T-cell (primary cell): ENCODE measurements at regions not wholly inside any gene's neighbourhood (a gene's known extent, or its start where the extent isn't known, plus 50 kb on each side); places are given as distances from the start of the nearest gene placed in this dataset.

ENCODE experiments used
- ATAC-seq, 4 experiments: fragments of 200-7000 bp in 3 of 4; fragments of 150-1000 bp in 1 of 4; cut with Tn5 transposase; replicated peaks in 1 of 4; 1 replicate in 3 of 4; 2 replicates in 1 of 4; pipeline ENCODE4 v1.10.0; 2021; ENCODE audit warnings: moderate library complexity in 3 of 4, mild to moderate bottlenecking in 2 of 4, moderate number of reproducible peaks in 1 of 4
- CTCF ChIA-PET, 2 donors: fragments of 300-600 bp; sonication (Branson Sonifier 250); formaldehyde crosslinking; loops; one replicate each; lab custom pipeline; 2022; ENCODE audit warnings: antibody characterized with exemption in 2 of 2; lab: Charles Lee
- POLR2A ChIA-PET, 2 donors: fragments of 300-600 bp; sonication (Branson Sonifier 250); formaldehyde crosslinking; loops; one replicate each; lab custom pipeline; 2022; ENCODE audit warnings: antibody characterized with exemption in 2 of 2; lab: Charles Lee
- DNase-seq, 35 experiments: peaks; one replicate each; pipeline versions ENCODE4 v3.0.0 to v3.0.0-alpha.2; 2013 to 2023
- H3K27ac ChIP-seq: one replicate; pipeline ENCODE4 v1.5.1; 2013; ENCODE audit warnings: low read length
- H3K27me3 ChIP-seq, 2 experiments: replicated peaks in 1 of 2; 1 replicate in 1 of 2; 2 replicates in 1 of 2; pipeline versions ENCODE4 v1.6.1 to v1.7.0; 2013; ENCODE audit warnings: low read length in 1 of 2, mixed read lengths in 1 of 2; ENCODE audit not compliant: control insufficient read depth in 2 of 2, insufficient read depth in 2 of 2; ENCODE audit errors: extremely low read depth in 1 of 2
- H3K36me3 ChIP-seq, 2 donors: 1 replicate in 1 of 2; 2 replicates in 1 of 2; pipeline versions ENCODE4 v1.6.1 to v1.7.0; 2013; ENCODE audit warnings: low read length in 1 of 2; ENCODE audit not compliant: control insufficient read depth in 2 of 2, insufficient read depth in 1 of 2; ENCODE audit errors: extremely low read depth in 1 of 2
- H3K4me1 ChIP-seq, 2 experiments: 1 replicate in 1 of 2; 2 replicates in 1 of 2; pipeline versions ENCODE4 v1.6.1 to v1.7.0; 2013; ENCODE audit warnings: low read length in 2 of 2, mixed read lengths in 1 of 2; ENCODE audit not compliant: insufficient read depth in 2 of 2, control insufficient read depth in 1 of 2; ENCODE audit errors: extremely low read depth in 1 of 2
- H3K4me3 ChIP-seq, 2 donors: 1 replicate in 1 of 2; 2 replicates in 1 of 2; pipeline versions ENCODE4 v1.5.1 to v1.7.0; 2013; ENCODE audit warnings: mild to moderate bottlenecking in 2 of 2, low read length in 1 of 2, moderate library complexity in 1 of 2; ENCODE audit not compliant: control insufficient read depth in 1 of 2; ENCODE audit errors: extremely low read depth in 1 of 2
- H3K9me3 ChIP-seq: 2 replicates; pipeline ENCODE4 v1.7.0; 2013
- H3K27ac Mint-ChIP-seq, 2 donors: one replicate each; pipeline ENCODE4 v1.8.0; 2020 to 2021; ENCODE audit warnings: mild to moderate bottlenecking in 2 of 2, mixed read lengths in 2 of 2
- H3K27me3 Mint-ChIP-seq, 2 donors: one replicate each; pipeline ENCODE4 v1.8.0; 2021 to 2022; ENCODE audit warnings: mixed read lengths in 2 of 2
- H3K36me3 Mint-ChIP-seq: one replicate; pipeline ENCODE4 v1.8.0; 2021; ENCODE audit warnings: mixed read lengths
- H3K4me1 Mint-ChIP-seq, 3 donors: one replicate each; pipeline ENCODE4 v1.8.0; 2020 to 2022; ENCODE audit warnings: mixed read lengths in 3 of 3, mild to moderate bottlenecking in 1 of 3
- H3K4me3 Mint-ChIP-seq, 3 donors: one replicate each; pipeline ENCODE4 v1.8.0; 2020 to 2022; ENCODE audit warnings: mild to moderate bottlenecking in 3 of 3, mixed read lengths in 3 of 3, moderate library complexity in 3 of 3
- H3K9me3 Mint-ChIP-seq, 3 donors: one replicate each; pipeline ENCODE4 v1.8.0; 2020 to 2022; ENCODE audit warnings: mixed read lengths in 3 of 3
- WGBS: methylation state at CpG from one replicate; pipeline ENCODE4 v1.1.5; 2013; ENCODE audit warnings: missing lambda C conversion rate; ENCODE audit not compliant: insufficient coverage; 5-methylcytosine and 5-hydroxymethylcytosine counted together

DNA sequence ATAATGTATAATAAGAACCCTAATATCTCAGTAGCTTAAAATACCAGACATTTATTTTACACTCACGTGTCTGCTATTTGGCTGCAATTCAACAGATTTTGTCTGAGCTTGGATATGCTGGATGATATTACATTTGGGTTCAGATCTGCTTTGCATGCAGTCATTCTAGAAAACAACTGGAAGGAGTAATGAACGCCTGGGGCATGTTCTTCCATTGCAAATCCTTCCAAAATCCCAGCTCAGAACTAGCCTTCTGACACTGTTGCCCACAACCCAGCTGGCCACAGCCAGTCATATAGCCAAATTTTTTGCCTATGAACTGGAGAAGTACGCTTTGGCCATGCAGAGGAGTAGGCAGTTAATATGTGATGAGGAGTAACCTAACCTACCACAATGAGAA lies 597.8 kb upstream of the VRK2 start:
- no peaks in the 10 kb centered on the region for H3K4me1 ChIP-seq
- H3K9me3 ChIP-seq, result no peaks in the 10 kb centered on the region
- no peak overlapping the region for H3K4me3 Mint-ChIP-seq
- H3K27ac Mint-ChIP-seq, result no peak overlapping the region
- H3K27me3 ChIP-seq, result no peaks in the 10 kb centered on the region
- H3K36me3 Mint-ChIP-seq, result no peaks in the 10 kb centered on the region
- no peak overlapping the region for H3K4me3 ChIP-seq
- ATAC-seq (no peak), DNase-seq (no peak)
- 17% methylated on average over 1 of the region's 3 CpGs for WGBS
- no peaks in the 10 kb centered on the region for H3K4me1 Mint-ChIP-seq
- H3K27ac ChIP-seq, result no peak overlapping the region
- POLR2A ChIA-PET, result no interaction called here
- H3K9me3 Mint-ChIP-seq, result peaks cover 0 to 15% (median 10%) of the 10 kb centered on the region in 3 donors
- H3K36me3 ChIP-seq, result no peaks in the 10 kb centered on the region
- CTCF ChIA-PET, result no interaction called here
- H3K27me3 Mint-ChIP-seq, result no peaks in the 10 kb centered on the region

DNA sequence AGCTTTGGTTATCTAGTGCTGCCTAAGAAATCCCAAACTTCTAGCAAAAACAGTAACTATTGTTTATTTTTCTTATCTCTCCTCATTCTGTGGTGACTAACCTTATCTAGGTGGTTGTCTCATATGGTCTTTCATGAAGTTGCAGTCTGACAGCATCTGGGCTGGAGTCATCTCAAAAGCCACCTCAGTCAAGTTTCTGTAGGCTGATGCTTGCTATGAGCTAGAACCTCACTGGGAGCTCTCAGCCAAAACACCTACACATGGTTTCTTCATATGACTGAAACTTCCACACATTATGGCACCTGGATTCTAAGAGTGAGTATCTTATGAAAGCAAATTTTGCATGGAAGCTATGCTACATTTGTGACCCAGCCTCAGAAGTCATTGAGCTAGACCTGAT lies 596.4 kb upstream of the VRK2 start:
- peaks cover 0 to 14% (median 10%) of the 10 kb centered on the region in 3 donors for H3K9me3 Mint-ChIP-seq
- ChIA-PET POLR2A (no interaction called here), CTCF (no interaction called here)
- H3K4me1 Mint-ChIP-seq, result no peaks in the 10 kb centered on the region
- no peak overlapping the region for H3K27ac Mint-ChIP-seq
- Histone ChIP-seq H3K9me3 (no peaks in the 10 kb centered on the region), H3K27ac (no peak overlapping the region), H3K36me3 (no peaks in the 10 kb centered on the region), H3K4me3 (no peak overlapping the region), H3K4me1 (no peaks in the 10 kb centered on the region), H3K27me3 (no peaks in the 10 kb centered on the region)
- H3K4me3 Mint-ChIP-seq, result no peak overlapping the region
- no peaks in the 10 kb centered on the region for H3K27me3 Mint-ChIP-seq
- no peaks in the 10 kb centered on the region for H3K36me3 Mint-ChIP-seq
- no peak for ATAC-seq
- no peak for DNase-seq

DNA sequence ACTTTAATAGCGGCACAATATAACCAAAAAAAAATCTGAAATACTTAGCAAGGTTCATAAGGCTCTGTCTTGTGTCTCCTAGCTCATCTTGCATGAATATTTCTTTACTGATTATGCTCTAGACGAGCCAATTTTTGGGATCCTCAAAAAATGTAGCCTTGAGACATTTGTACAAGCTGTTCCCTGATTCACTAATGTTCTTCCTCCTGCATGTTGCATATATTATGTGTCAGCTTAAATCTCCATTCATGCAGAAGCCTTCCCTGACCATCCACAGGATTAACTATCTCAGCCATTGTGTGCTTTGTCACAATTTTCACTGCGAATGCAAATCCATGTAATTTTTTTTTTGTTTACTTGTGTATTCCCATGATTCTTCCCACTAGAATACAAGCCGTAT lies 594.0 kb upstream of the VRK2 start:
- POLR2A ChIA-PET, result no interaction called here
- no peak for ATAC-seq
- H3K36me3 Mint-ChIP-seq, result no peaks in the 10 kb centered on the region
- DNase-seq, result no peak
- Histone ChIP-seq H3K27ac (no peak overlapping the region), H3K9me3 (no peaks in the 10 kb centered on the region), H3K27me3 (no peaks in the 10 kb centered on the region), H3K36me3 (no peaks in the 10 kb centered on the region), H3K4me1 (no peaks in the 10 kb centered on the region), H3K4me3 (no peak overlapping the region)
- no peaks in the 10 kb centered on the region for H3K27me3 Mint-ChIP-seq
- CTCF ChIA-PET, result no interaction called here
- no peaks in the 10 kb centered on the region for H3K4me1 Mint-ChIP-seq
- 17% methylated on average over 1 of the region's 4 CpGs for WGBS
- no peak overlapping the region for H3K27ac Mint-ChIP-seq
- H3K4me3 Mint-ChIP-seq, result no peak overlapping the region
- H3K9me3 Mint-ChIP-seq, result peaks cover 0 to 18% (median 15%) of the 10 kb centered on the region in 3 donors

DNA sequence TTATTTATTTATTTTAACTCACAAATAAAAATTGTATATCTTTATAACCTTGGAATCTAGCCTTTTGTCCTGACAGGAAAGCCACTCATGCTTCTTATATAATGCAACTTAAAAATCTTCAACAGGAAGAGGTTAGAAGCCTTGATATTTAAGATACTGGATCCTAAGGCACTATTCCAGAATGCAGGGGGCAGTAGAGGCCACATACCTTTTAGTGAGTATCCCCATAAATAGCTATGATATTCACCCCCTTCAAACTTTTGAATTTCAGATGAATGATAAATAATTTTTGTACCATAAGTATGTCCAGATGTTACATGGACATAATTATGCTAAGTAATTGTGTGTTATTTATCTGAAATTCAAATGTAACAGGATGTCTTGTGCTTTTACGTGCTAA lies 592.7 kb upstream of the VRK2 start:
- H3K27me3 Mint-ChIP-seq, result no peaks in the 10 kb centered on the region
- CTCF ChIA-PET, result interaction anchor here in 1 of 2 donors (0.5 kb wide), 1 partner anchor 450 kb away, joined by 9 read pairs; no protein-coding TSS in a partner anchor
- Histone ChIP-seq H3K27ac (no peak overlapping the region), H3K9me3 (no peaks in the 10 kb centered on the region), H3K27me3 (no peaks in the 10 kb centered on the region), H3K4me3 (no peak overlapping the region), H3K36me3 (no peaks in the 10 kb centered on the region), H3K4me1 (no peaks in the 10 kb centered on the region)
- no peaks in the 10 kb centered on the region for H3K4me1 Mint-ChIP-seq
- no CpG with 5 or more reads among the region's 1 CpG for whole genome bisulfite sequencing
- POLR2A ChIA-PET, result no interaction called here
- H3K27ac Mint-ChIP-seq, result no peak overlapping the region
- no peak for ATAC-seq
- H3K4me3 Mint-ChIP-seq, result no peak overlapping the region
- peaks cover 0 to 22% (median 17%) of the 10 kb centered on the region in 3 donors for H3K9me3 Mint-ChIP-seq
- no peak for DNase-seq
- H3K36me3 Mint-ChIP-seq, result no peaks in the 10 kb centered on the region

DNA sequence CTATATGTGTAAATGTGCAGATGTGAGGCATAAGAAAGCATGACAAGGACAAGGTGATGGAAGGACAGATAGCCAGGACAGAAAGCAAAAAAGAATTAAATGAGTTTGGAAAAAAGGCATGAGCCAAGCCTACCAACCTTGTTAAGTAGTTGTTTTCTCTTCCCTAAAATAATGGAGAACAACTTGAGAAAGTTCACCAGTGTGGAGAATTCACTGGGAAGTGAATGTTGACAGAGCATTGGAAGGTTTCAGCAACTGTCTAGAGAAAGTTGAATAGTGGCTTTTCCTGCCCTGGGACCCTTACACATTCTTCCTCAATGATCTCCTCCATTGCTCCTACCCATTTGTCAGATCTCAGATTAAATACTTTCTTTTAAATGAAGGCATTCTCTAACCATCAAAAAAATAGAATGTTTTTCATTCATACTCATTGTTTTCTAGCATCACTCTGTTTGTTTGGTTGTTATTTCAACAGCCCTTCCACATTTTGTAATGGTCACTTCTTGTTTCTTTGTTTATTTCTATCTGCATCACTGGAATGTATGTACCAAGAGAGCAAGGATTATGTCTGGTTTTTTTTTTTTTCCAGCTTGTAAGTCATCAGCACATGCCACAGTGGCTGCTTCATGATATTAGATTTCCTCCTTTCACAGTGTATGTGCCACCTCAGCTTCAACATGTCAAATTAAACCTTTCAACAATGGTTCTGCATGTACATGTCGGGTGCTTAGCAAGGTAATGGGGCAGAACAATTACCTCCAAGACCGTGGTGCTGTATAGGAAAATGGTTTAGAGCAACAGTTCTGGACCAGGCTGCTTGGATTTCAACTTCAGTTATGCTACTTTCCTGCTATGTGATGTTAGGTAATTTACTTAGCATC lies 586.0 kb upstream of the VRK2 start:
- Histone ChIP-seq H3K9me3 (no peaks in the 10 kb centered on the region), H3K4me1 (no peaks in the 10 kb centered on the region), H3K27me3 (no peaks in the 10 kb centered on the region), H3K36me3 (no peaks in the 10 kb centered on the region), H3K4me3 (no peak overlapping the region), H3K27ac (no peak overlapping the region)
- CTCF ChIA-PET, result no interaction called here
- Mint-ChIP-seq H3K4me1 (no peaks in the 10 kb centered on the region), H3K27me3 (no peaks in the 10 kb centered on the region), H3K4me3 (no peak overlapping the region), H3K27ac (no peak overlapping the region), H3K9me3 (peaks cover 3 to 34% (median 26%) of the 10 kb centered on the region in 3 donors), H3K36me3 (no peaks in the 10 kb centered on the region)
- no peak for DNase-seq
- no peak for ATAC-seq
- no CpG with 5 or more reads among the region's 2 CpGs for WGBS
- POLR2A ChIA-PET, result no interaction called here

DNA sequence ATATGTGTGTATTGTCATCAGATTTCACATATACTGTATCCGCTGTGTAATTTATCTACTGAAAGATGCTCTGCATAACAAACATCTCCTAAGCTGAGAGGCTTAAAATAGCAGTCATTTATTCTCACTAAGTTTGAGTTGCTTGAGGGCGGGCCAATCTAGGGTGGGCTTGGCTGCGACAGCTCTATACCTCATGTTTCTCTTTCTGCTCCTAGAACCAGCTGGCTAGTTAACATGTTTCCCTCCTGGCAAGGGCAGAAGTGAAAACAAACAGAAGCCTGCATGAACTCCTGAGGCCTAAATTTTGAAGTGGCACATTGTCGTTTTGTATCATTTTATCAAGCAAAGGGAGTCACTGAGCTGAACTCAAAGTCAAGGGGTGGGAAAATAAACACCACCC lies 585.0 kb upstream of the VRK2 start:
- Mint-ChIP-seq H3K27ac (no peak overlapping the region), H3K4me3 (no peak overlapping the region), H3K9me3 (peaks cover 7 to 35% (median 27%) of the 10 kb centered on the region in 3 donors), H3K36me3 (no peaks in the 10 kb centered on the region), H3K4me1 (no peaks in the 10 kb centered on the region), H3K27me3 (no peaks in the 10 kb centered on the region)
- Histone ChIP-seq H3K36me3 (no peaks in the 10 kb centered on the region), H3K27me3 (no peaks in the 10 kb centered on the region), H3K27ac (no peak overlapping the region), H3K4me1 (no peaks in the 10 kb centered on the region), H3K4me3 (no peak overlapping the region), H3K9me3 (no peaks in the 10 kb centered on the region)
- CTCF ChIA-PET, result no interaction called here
- POLR2A ChIA-PET, result no interaction called here
- 67% methylated on average over 1 of the region's 4 CpGs for WGBS
- no peak for DNase-seq
- no peak for ATAC-seq
